Fibroblast of mammary gland (primary cell): ENCODE measurements at regions not wholly inside any gene's neighbourhood (a gene's known extent, or its start where the extent isn't known, plus 50 kb on each side); places are given as distances from the start of the nearest gene placed in this dataset.

Experiments
- DNase-seq: peaks from one replicate; pipeline ENCODE4 v3.0.0-alpha.2; 2010; ENCODE audit warnings: low read depth
- H3K4me3 ChIP-seq: 2 replicates; pipeline ENCODE4 v1.5.1; 2011; ENCODE audit warnings: low read depth, mild to moderate bottlenecking, low read length, moderate library complexity; ENCODE audit not compliant: control insufficient read depth
- TF ChIP-seq, protein P1 (sequence below): conservative IDR thresholded peaks from 2 replicates; pipeline ENCODE4 v1.5.1; 2011; ENCODE audit warnings: low read depth, low read length, inconsistent platforms; ENCODE audit not compliant: control insufficient read depth, insufficient read depth

DNA sequence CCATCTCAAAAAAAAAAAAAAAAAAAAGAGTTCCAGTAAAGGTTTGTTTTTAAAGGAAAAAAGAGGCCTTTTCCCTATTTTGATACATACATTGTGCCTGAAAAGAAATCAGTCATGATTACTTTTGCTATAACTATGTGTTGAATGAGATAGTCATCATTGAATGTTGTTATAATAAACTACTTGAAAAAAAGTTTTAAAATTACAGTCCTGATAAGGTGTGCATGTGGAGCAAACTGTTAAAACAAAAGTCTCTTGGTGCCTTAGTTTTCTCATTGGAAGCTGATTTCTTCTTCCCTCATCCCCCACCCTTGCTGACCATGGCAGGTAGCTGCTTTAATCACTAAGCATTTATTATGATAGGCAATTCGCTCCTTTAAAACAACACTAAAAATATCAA lies 172.3 kb upstream of the TBCA start:
- H3K4me3 ChIP-seq, result no peak overlapping the region
- TF ChIP-seq, protein P1, sequence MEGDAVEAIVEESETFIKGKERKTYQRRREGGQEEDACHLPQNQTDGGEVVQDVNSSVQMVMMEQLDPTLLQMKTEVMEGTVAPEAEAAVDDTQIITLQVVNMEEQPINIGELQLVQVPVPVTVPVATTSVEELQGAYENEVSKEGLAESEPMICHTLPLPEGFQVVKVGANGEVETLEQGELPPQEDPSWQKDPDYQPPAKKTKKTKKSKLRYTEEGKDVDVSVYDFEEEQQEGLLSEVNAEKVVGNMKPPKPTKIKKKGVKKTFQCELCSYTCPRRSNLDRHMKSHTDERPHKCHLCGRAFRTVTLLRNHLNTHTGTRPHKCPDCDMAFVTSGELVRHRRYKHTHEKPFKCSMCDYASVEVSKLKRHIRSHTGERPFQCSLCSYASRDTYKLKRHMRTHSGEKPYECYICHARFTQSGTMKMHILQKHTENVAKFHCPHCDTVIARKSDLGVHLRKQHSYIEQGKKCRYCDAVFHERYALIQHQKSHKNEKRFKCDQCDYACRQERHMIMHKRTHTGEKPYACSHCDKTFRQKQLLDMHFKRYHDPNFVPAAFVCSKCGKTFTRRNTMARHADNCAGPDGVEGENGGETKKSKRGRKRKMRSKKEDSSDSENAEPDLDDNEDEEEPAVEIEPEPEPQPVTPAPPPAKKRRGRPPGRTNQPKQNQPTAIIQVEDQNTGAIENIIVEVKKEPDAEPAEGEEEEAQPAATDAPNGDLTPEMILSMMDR, result no peak

DNA sequence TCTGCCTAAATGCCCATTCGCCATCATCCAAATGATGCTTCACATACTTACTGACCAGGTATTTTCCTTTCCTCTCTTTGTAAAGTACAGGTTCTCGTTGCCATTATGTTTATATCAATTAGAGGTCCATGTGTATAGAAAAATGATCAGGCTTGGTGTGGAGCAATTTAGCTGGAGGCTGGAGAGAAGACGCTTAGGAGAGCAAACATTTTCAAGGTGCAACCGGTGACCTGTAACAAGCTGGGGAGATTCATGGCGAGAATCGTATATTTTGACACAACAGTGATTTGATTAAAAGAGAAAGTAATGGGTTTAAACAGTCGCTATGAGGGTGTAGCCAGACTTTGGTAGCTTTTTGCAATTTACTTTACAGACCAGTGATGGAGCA lies 170.9 kb upstream of the TBCA start:
- TF ChIP-seq, protein P1, result no peak
- no peak for DNase-seq
- no peak overlapping the region for H3K4me3 ChIP-seq

More for the DNA sequence above, 172.3 kb upstream of the TBCA start:
- DNase-seq, result no peak

DNA sequence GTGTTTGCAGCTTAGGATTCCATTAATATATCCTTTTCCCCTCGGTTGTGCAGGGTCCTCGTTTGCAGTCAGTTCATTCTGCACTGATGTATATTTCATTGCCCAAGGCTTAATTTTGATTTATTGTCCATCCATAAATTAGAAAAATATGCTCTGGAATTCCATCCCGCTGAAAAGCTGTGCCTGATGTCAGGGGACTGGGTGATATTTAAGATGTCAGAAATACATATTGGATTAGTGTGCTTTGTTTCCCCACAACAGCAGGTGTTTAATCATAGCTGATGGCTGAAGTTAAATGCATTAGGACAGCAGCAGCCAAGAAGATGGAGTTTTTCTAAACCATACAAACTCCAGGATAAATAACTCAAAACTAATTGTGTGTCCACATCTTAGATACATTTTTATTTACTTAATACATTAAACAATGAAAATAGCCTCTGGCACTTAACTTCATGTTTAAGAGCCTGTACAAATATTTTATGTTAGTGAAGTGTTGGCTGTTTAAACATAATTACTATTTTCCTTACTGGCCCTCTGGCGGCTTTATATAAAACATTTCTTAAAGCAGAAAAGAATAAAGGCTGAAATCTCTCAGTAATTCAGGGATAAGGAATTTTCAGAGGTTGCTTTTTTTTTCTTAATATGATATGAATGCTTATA lies 170.4 kb upstream of the TBCA start:
- no peak overlapping the region for H3K4me3 ChIP-seq
- DNase-seq, result no peak
- TF ChIP-seq, protein P1, result no peak

DNA sequence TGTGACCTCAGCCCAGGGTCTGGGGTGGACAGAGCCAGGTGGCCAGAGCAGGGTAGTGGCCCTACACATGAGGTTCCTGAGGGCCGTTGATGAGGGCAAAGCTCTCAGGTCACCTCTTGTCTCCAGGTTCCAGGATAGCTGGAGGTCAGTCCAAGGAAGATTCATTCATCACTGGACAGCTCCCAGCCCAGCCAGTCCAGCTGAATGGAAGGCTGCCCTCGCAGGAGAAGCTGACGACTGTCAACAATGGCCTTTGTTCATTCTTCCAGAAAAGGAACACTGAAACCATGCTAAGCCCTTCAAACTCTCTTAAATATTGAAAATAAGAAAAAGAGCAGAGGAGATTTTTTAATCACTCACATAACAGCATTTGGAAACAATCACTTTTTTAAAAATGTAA lies 169.7 kb upstream of the TBCA start:
- DNase-seq, result no peak
- H3K4me3 ChIP-seq, result no peak overlapping the region
- TF ChIP-seq, protein P1, result no peak

DNA sequence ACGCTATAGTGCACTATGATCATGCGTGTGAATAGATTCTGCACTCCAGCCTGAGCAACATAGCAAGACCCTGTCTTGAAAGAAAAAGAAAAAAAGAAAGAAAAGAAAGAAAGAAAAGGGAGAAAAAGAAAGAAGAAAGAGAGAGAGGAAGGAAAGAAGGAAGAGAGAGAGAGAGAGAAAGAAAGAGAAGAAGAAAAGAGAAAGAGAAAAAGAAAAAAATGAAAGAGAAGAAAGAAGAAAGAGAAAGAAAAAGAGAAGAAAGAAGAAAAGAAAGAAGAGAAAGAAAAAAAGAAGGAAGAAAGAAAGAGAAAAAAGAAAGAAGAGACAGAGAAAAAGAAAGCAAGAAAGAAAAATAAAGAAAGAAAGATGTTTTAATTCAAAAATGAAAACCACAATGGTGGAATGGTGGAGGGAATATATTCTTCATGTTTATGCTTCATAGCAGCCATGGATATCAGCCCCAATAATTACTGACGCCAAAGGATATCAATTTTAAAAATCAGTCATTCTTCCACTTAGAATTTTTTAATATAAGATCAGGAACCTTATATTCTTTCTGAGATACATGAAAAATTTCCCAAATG lies 168.7 kb upstream of the TBCA start:
- no peak overlapping the region for H3K4me3 ChIP-seq
- TF ChIP-seq, protein P1, result no peak
- DNase-seq, result no peak

DNA sequence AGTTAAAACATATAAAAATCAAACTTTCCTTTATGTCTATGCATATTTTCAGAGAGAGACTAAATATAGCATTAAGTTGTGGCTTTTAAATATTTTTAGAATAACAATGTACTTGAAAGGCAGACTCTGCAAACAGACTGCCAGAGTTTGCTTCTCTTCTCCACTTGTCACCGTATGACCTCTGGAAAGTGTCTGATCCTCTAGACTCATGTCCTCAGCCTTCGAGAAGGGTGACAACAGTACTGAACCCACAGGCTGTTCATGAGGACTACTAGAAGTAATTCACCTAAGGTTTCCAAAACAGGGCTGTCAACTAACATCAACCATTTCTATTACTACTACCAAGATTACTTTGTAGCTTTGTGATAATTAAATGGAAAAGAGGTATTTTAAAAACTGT lies 167.7 kb upstream of the TBCA start:
- TF ChIP-seq, protein P1, result no peak
- DNase-seq, result no peak

More for the DNA sequence above, 167.7 kb upstream of the TBCA start:
- no peak overlapping the region for H3K4me3 ChIP-seq
